Stimulated activated effector memory CD8-positive, alpha-beta T cell treated with anti-CD3 and anti-CD28 coated beads, Interleukin-12 subunit alpha, Interleukin-12 subunit beta, amount 100 ng/mL, for 72 hours (primary cell): ENCODE measurements at regions not wholly inside any gene's neighbourhood (a gene's known extent, or its start where the extent isn't known, plus 50 kb on each side); places are given as distances from the start of the nearest gene placed in this dataset.
"Not testable (repeated sequence)": the region's sequence is repeated elsewhere in the genome, so short reads cannot be mapped to it uniquely, and the experiment has no call there.

ENCODE experiments used
- ATAC-seq: fragments of 150-1000 bp; cut with Tn5 transposase; 2 replicates; pipeline ENCODE4 v1.10.0; 2021
- DNase-seq, 2 donors: peaks; one replicate each; pipeline ENCODE4 v3.0.0; 2021 to 2022; ENCODE audit warnings: low spot score in 2 of 2
- H3K27ac Mint-ChIP-seq: one replicate; pipeline ENCODE4 v1.8.0; 2022; ENCODE audit warnings: mild to moderate bottlenecking, mixed read lengths
- H3K36me3 Mint-ChIP-seq: one replicate; pipeline ENCODE4 v1.8.0; 2022; ENCODE audit warnings: mild to moderate bottlenecking, mixed read lengths
- H3K4me1 Mint-ChIP-seq: one replicate; pipeline ENCODE4 v1.8.0; 2022; ENCODE audit warnings: mixed read lengths
- H3K4me3 Mint-ChIP-seq: one replicate; pipeline ENCODE4 v1.8.0; 2022; ENCODE audit warnings: mild to moderate bottlenecking, mixed read lengths
- H3K9me3 Mint-ChIP-seq: one replicate; pipeline ENCODE4 v1.8.0; 2022; ENCODE audit warnings: mixed read lengths

DNA sequence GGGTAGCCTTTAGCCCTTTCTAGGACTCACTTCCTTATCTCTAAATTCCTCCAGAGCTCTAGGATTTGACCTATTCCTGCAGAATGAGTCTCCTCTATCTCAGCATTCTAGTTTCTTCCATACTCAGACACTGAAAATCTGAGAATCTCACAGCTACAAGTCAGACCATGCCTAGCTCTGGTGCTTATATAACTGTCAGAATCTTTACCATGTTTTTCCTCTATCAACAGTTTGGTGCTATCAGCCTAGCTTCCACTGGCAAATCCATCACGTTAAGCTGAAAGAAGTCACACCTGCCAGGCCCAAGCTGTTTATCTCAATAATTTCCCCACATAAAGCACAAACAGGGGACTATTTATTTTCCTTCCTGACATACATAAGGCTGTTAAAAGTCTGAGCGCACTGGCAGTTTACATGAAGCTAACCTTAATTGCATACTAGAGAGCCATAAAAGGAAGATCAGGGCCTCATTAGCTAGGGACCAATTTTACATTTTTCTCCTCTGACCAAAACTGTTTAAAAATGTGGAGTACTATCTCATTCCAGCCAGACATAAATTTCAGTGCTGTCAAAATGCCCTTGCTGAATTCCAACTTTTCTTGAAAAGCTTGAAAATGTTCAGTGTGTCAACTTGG is 270.5 kb downstream of the C12orf75 start:
- H3K36me3 Mint-ChIP-seq = no peaks in the 10 kb centered on the region
- H3K9me3 Mint-ChIP-seq = no peaks in the 10 kb centered on the region

DNA sequence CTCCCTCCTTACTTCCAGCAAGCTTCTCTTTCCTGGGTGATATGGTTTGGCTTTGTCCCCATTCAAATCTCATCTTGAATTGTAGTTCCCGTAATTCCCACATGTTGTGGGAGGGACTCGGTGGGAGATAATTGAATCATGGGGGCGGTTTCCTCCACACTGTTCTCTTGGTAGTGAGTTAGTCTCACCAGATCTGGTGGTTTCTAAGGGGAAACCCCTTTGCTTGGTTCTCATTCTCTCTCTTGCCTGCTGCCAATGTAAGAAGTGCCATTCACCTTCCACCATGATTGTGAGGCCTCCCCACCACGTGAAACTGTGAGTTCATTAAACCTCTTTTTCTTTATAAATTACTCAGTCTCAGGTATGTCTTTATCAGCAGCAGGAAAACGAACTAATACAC is 271.8 kb downstream of the C12orf75 start:
- DNase-seq, H3K36me3 Mint-ChIP-seq, H3K4me1 Mint-ChIP-seq, H3K27ac Mint-ChIP-seq, H3K9me3 Mint-ChIP-seq, H3K4me3 Mint-ChIP-seq: not testable (repeated sequence)
- peak; percentile 57 for ATAC-seq

More for the DNA sequence above, 270.5 kb downstream of the C12orf75 start:
- Mint-ChIP-seq H3K4me1 (no peaks in the 10 kb centered on the region), H3K4me3 (no peak overlapping the region), H3K27ac (no peak overlapping the region)
- ATAC-seq (no peak), DNase-seq (no peak)

DNA sequence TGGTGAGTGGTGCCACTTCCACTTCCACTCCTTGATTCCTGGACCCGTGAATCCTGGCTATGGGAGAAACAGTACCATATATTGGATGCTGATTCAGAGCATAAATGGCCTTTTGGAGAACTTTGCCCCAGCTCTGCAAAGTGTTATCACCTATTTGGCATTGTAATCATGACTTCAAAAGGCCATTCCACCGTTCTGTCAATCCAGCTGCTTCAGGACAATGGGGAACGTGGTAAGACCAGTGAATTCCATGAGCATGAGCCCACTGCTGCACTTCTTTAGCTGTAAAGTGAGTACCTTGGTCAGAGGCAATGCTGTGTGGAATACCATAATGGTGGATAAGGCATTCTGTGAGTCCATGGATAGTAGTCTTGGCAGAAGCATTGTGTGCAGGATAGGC is 273.8 kb downstream of the C12orf75 start:
- H3K4me3 Mint-ChIP-seq, DNase-seq, H3K36me3 Mint-ChIP-seq, ATAC-seq, H3K9me3 Mint-ChIP-seq, H3K4me1 Mint-ChIP-seq, H3K27ac Mint-ChIP-seq: not testable (repeated sequence)

DNA sequence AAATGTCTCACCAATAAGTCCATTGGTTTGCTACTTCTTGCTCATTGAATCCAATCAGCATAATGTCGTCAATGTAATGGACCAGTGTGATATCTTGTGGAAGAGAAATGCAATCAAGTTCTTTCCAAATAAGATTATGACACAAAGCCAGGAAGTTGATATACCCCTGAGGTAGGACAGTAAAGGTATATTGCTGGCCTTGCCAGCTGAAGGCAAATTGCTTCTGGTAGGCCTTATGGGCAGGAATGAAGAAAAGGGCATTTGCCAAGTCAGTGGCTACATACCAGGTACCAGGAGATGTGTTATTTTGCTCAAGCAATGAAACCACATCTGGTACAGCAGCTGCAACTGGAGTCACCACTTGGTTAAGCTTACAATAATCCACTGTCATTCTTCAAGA is 276.1 kb downstream of the C12orf75 start:
- H3K4me3 Mint-ChIP-seq, H3K27ac Mint-ChIP-seq, H3K4me1 Mint-ChIP-seq, DNase-seq, H3K9me3 Mint-ChIP-seq, ATAC-seq, H3K36me3 Mint-ChIP-seq: not testable (repeated sequence)

DNA sequence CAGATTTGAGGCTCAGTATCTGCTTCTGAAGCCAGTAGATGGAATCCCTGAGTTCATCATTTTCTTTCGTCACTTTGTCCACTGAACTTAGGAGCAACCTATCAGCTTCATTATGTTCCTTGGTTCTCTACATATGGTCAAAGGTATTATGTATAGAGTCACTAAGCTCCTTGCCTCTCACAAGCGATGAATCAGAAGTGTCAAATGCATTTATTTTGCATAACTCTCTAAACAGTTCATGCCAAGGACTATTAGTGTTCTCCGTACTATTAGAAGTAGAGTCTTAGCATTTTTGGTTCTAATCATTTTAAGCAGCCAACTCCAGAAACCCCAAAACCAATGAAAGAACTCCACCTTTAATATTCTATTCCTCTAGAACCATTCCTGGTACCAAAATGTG is 278.5 kb downstream of the C12orf75 start:
- not testable (repeated sequence) for H3K9me3 Mint-ChIP-seq, H3K36me3 Mint-ChIP-seq, H3K4me3 Mint-ChIP-seq, DNase-seq, H3K4me1 Mint-ChIP-seq, ATAC-seq, H3K27ac Mint-ChIP-seq

DNA sequence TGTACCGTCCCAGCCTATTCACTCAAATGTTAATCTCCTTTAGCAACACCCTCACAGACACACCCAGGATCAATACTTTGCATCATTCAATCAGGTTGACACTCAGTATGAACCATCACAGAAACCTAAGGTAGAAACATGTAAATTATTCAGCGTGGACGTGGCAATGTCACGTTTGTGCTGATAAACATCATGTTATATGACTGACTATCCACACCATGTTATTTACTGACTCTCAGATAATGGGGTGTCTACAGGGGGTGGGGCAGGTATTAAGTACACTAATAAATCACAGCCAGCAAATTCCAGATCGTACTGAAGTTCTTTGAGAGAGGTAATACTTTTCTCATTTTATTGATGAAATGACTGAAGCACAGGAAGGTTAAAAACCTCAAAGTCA is 280.0 kb downstream of the C12orf75 start:
- ATAC-seq (no peak), DNase-seq (no peak)
- Mint-ChIP-seq H3K36me3 (no peaks in the 10 kb centered on the region), H3K9me3 (no peaks in the 10 kb centered on the region), H3K27ac (no peak overlapping the region), H3K4me3 (no peak overlapping the region), H3K4me1 (no peaks in the 10 kb centered on the region)

DNA sequence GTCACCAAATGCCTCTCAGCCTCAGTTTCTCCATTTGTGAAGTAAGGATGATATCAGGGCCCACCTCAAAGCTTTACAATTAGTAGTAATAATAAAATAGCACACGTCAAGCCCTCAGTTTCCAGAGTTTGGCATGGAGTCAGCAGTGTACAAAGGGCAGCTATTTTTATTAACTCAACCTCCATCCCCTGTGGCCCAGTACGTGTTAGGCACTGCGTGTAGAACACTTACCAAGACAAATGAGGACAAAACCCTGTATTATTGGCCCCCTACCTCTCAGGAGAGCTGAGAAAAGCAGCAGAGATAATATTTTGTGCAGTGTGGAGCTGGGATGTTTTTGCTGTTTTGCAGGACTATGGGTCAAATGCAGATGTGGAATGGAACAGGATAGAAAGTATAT is 280.8 kb downstream of the C12orf75 start:
- H3K27ac Mint-ChIP-seq = no peak overlapping the region
- DNase-seq = no peak

DNA sequence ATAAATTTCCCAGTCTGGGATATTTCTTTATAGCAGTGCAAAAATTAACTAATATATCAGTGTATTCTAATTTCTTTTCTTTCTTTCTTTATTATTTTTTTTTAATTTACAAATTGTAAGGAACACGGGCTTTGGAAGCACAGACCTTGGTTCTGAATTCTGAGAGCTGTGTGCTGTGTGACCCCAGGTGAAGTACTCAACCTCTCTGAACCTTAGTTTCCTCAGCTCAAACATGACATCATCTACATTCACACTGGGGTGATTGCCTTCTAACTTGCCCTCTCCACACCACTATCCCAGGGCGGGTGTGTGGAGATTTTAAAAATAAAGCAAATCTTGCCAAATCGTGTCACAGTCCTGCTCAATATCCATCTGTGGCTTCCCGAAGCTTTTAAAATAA is 282.8 kb downstream of the C12orf75 start:
- ATAC-seq (no peak), DNase-seq (no peak)
- Mint-ChIP-seq H3K9me3 (no peaks in the 10 kb centered on the region), H3K4me3 (no peak overlapping the region), H3K4me1 (no peaks in the 10 kb centered on the region), H3K36me3 (no peaks in the 10 kb centered on the region), H3K27ac (no peak overlapping the region)

More for the DNA sequence above, 280.8 kb downstream of the C12orf75 start:
- no peaks in the 10 kb centered on the region for H3K9me3 Mint-ChIP-seq
- ATAC-seq = no peak
- H3K4me1 Mint-ChIP-seq = no peaks in the 10 kb centered on the region
- no peak overlapping the region for H3K4me3 Mint-ChIP-seq
- H3K36me3 Mint-ChIP-seq = no peaks in the 10 kb centered on the region

DNA sequence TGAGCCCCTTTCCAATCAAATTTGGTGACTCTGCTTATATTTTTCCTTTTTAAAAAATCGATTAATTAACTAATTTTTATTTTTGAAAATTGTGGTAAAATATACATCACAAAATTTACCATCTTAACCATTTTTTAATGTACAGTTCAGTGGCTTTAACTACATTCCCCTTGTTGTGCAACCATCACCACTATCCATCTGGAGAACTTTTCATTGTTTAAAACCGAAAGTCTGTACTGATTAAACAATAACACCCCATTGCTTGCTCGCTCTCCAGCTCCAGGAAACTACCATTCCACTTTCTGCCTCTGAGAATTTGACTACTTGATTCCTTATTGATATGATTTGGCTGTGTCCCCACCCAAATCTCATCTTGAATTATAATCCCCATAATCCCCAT is 283.4 kb downstream of the C12orf75 start:
- no peak overlapping the region for H3K27ac Mint-ChIP-seq
- H3K9me3 Mint-ChIP-seq = no peaks in the 10 kb centered on the region
- no peak for DNase-seq
- no peak overlapping the region for H3K4me3 Mint-ChIP-seq
- no peaks in the 10 kb centered on the region for H3K36me3 Mint-ChIP-seq
- ATAC-seq = no peak
- no peaks in the 10 kb centered on the region for H3K4me1 Mint-ChIP-seq

DNA sequence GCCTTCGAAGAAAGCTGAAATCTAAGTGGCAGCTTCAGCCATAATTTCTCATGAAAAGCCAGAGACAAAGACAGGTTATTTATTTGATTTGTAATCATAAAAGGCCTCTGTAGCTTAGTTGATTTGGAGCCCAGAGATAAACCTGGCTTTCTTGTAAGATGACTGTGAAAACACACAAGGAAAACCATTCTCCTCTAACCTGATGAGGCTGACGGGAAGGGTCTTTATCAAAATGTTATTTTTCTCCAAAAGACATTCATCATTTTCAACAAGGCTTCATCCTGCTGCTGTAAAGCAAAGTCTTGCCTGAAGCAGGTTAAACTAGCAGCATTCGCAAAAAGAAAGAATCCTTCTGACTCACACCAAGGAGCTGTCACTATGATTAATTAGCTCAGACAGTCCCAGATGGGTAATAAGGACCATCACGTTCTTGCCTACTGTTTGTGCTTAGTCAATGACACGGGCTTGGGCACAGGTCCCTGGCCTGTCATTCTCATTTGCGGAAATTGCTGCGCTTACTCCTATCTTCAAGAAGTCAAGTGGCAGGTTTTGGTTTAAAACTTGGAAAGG is 286.6 kb downstream of the C12orf75 start:
- DNase-seq (no peak), ATAC-seq (no peak)
- Mint-ChIP-seq H3K9me3 (no peaks in the 10 kb centered on the region), H3K4me3 (no peak overlapping the region), H3K36me3 (no peaks in the 10 kb centered on the region), H3K4me1 (no peaks in the 10 kb centered on the region), H3K27ac (no peak overlapping the region)

DNA sequence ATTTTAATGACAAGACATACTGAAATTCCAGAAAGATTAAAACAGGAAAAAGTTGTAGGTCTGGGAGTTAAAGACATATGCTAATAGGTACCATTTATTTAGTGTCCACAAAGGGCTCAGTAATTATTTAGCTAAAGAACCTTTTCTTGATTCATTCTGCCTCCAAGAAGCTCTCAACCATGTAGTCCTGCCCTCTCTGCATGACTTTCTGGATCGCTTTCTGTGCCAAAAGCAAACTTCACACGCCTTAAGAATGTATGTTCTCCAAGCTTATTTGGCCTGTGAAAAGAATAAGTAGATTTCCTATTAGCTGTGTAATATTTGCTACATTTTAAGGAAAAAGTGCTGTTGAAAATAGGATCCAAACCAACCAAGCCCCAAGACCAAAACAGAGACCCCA is 291.7 kb downstream of the C12orf75 start:
- H3K4me3 Mint-ChIP-seq = no peak overlapping the region

DNA sequence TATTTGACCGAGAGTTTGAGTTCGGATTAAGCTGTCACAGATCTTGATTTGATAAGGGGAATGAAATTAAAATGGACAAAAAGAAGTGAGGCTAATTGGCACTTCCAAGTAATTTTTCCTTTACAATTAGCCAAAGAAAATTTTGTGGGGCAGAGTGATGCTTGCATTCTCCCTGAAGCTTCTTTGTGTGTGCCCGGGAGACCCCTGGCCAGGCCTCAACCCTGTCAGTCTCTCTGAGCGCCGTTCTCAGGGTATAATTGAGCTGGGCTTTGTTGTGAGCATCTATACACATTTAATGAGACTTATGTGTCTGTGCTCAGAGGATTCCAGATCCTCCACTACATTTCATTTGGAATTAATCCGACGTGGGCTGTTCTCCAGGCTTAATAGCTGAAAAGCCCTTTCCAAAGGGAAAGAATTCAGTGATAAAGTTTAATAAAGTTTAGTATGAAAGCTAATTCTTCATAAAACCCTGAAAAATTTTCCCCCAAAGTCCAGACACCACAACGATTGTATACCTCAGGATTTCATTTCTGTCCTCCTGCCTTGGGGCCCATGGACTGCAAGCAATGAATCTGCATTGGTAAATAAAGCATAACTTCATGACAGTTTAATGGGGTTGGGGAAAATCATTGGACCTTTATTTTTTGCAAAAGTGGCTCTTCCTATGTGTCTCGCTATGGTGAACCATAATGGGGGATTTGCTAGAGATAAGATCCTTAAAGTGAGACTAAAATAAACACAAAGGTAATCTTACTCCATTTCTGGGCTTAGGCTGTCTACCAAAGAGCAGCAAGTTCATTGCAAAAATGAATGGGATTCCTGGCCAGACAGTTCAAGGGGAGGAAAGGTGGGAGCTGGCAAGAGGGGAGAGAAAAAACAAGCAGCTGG is 292.6 kb downstream of the C12orf75 start:
- ATAC-seq = no peak
- Mint-ChIP-seq H3K4me1 (no peaks in the 10 kb centered on the region), H3K4me3 (no peak overlapping the region), H3K9me3 (peaks cover 2% of the 10 kb centered on the region), H3K27ac (no peak overlapping the region), H3K36me3 (no peaks in the 10 kb centered on the region)
- DNase-seq = no peak

More for the DNA sequence above, 291.7 kb downstream of the C12orf75 start:
- no peak overlapping the region for H3K27ac Mint-ChIP-seq
- no peaks in the 10 kb centered on the region for H3K9me3 Mint-ChIP-seq
- ATAC-seq (no peak), DNase-seq (no peak)
- H3K36me3 Mint-ChIP-seq = no peaks in the 10 kb centered on the region
- no peaks in the 10 kb centered on the region for H3K4me1 Mint-ChIP-seq

DNA sequence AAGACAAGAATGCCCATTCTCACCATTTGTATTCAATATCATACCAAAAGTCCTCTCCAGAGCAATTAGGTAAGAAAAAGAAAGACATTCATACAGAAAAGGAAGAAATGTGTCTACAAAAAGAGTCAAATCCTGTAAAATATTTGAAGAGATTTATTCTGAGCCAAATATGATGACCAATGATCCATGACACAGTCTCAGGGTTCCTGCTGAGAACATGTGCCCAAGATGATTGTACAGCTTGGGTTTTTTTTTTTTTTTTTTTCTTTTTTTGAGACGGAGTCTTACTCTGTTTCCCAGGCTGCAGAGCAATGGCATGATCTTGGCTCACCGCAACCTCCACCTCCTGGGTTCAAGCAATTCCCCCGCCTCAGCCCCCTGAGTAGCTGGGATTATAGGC is 296.2 kb downstream of the C12orf75 start:
- no peak overlapping the region for H3K4me3 Mint-ChIP-seq
- H3K36me3 Mint-ChIP-seq = no peaks in the 10 kb centered on the region
- H3K27ac Mint-ChIP-seq = no peak overlapping the region
- peaks cover 2% of the 10 kb centered on the region for H3K9me3 Mint-ChIP-seq
- no peak for ATAC-seq
- no peak for DNase-seq
- H3K4me1 Mint-ChIP-seq = no peaks in the 10 kb centered on the region

DNA sequence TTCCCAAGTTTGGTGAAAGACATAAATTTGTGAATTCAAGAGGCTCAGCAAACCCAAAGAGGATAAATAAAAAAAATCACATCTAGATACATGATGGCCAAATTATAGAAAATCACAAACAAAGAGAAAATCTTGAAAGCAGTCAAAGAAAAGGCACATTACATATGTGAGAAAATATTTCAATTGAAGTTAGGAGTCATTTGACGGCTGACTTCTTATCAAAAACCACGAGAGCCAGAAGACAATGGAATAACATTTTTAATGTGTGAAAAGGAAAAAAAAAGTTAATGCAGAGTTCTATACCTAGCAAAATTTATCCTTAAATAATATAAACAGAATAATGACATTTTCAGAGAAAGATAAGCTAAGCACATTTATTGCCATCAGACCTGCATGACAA is 307.0 kb downstream of the C12orf75 start:
- DNase-seq = no peak
- Mint-ChIP-seq H3K4me3 (no peak overlapping the region), H3K36me3 (no peaks in the 10 kb centered on the region), H3K9me3 (peaks cover 5% of the 10 kb centered on the region), H3K4me1 (no peaks in the 10 kb centered on the region), H3K27ac (no peak overlapping the region)
- no peak for ATAC-seq

DNA sequence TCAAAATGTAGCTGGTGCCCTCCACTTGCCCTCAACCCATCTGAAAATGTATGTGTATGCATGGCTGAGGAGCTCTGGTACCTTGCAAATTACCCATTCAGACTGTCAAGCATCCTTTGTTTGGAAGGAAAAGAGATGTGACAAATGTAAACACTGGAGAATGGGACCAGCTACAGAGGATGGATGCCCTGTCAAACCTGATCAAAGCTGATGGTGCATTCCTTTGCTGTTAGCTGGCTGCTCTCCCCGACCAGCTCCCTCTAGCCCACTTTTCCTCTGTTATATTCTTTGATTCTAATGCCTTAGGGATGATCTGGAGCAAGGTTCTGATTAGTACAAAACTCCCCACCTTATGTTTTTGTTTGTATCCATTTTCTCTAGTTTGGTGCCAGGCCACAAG is 310.3 kb downstream of the C12orf75 start:
- H3K4me3 Mint-ChIP-seq = no peak overlapping the region
- H3K36me3 Mint-ChIP-seq = no peaks in the 10 kb centered on the region
- H3K4me1 Mint-ChIP-seq = no peaks in the 10 kb centered on the region
- DNase-seq = no peak
- ATAC-seq = no peak
- no peak overlapping the region for H3K27ac Mint-ChIP-seq
- peaks cover 5% of the 10 kb centered on the region for H3K9me3 Mint-ChIP-seq

DNA sequence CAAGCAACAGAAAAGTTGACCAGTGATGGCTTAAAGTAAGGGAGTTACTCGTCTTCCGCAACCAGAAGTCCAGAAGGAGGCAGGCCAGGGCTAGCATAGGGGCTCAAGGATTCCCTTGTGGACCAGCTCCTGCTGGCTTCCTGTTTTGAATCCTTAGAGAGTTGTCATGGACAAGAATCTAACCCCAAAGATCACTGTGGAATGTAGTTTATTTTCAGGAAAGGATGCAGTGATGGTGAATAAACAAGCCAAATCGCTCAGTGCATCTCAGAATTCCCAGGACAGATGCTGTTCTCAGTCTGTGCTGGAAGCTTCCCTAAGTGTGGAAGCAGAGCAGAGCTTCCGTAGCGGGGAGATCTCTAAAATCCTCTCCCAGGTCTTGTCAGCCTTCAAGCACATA is 311.3 kb downstream of the C12orf75 start:
- no peak for DNase-seq
- no peak for ATAC-seq
- no peaks in the 10 kb centered on the region for H3K36me3 Mint-ChIP-seq
- no peak overlapping the region for H3K4me3 Mint-ChIP-seq
- H3K4me1 Mint-ChIP-seq = no peaks in the 10 kb centered on the region
- no peak overlapping the region for H3K27ac Mint-ChIP-seq
- H3K9me3 Mint-ChIP-seq = peaks cover 5% of the 10 kb centered on the region
